NCI-H446 (cell line): ENCODE measurements at regions not wholly inside any gene's neighbourhood (a gene's known extent, or its start where the extent isn't known, plus 50 kb on each side); places are given as distances from the start of the nearest gene placed in this dataset.
"Not testable (repeated sequence)": the region's sequence is repeated elsewhere in the genome, so short reads cannot be mapped to it uniquely, and the experiment has no call there.

Source experiments
- DNase-seq, 2 experiments: peaks; one replicate each; lab custom pipeline; 2025; lab: John Stamatoyannopoulos, UW

DNA sequence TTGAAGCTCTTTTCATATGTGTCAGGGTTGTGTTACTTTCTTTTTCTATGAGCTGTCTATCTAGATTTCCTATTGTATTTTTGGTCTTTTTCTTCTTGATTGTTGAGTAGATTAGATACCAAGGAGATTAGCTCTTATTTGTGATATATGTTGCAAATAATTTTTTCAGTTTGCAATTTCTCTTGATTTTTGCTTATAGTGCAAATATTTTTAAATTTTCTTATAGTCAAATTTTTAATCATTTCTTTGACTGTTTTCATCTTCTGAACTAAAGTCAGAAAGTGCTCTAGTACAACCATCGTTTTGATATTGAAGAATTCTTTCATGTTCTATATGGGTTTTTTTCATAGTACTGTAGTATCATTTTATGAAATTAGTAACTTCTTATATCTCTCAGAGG is 193.7 kb downstream of the OSTF1 start:
- DNase-seq = no peak

DNA sequence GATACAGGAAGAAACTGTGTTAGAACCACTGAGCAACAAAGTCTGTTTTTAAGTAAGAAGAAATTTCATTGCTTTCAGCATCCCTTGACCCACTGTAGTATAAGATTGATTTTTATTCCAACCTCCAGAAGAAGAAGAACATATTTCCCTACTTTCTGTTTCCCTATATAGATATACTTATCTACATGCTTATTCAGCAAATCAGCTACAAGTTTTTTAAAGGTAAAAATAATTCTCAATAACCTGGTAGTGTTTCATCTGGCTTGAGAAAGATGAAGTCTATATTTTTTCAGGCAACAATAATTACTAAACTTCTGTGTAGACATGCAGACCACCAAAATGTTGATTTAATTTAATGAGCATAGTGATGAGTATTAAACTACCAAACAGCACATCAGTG is 201.0 kb downstream of the OSTF1 start:
- no peak for DNase-seq

DNA sequence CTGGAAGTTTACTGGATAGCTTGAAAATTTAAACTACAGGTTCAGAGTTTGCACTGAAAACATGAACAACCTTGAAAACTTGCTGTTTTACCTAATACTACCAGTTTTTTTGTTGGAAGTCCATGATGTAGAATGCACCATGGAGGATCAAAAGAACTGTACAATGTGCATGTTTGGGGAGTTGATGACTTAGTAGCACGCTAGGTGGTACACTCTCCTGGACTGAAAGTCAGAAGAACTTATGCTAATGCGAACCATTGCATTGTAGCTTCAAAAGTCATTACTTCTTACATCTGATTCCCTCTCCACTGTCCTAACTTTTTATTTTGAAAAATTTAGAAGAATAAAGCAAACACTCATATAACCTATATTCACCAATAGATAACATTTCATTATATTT is 211.0 kb downstream of the OSTF1 start:
- DNase-seq = no peak

DNA sequence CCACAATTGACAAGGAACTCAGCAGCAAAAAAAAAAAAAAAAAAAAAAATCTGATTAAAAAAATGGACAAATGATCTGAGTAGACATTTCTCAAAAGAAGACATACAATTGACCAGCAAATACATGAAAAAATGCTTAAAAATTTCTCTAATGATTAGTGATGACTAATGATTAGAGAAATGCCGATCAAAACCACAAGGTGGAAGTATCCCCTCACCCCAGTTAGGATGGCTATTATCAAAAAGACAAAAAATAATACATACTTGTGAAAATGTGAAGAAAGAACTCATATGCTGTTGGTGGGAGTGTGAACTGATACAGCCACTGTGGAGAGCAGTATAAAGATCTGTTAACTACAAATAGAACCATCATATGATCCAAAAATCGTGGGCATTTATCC is 245.3 kb downstream of the OSTF1 start:
- no peak for DNase-seq

DNA sequence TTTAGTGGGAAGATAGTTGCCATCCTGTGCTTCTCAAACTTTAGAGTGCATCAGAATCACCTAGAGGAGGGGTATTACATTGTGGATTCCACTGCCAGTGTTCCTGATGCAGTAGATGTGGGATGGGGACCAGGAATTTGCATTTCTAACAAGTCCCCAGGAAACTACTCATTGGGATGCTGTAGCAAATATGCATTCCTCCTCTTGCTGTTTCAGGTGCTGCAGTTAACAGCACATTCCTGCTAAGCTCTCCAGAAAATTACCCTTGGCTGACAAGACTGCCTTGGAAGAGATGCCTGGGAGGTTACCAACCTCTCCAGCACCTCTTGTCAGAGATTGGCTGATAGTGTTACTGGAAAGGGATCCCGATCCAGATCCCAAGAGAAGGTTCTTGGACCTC is 270.5 kb downstream of the OSTF1 start:
- no peak for DNase-seq

DNA sequence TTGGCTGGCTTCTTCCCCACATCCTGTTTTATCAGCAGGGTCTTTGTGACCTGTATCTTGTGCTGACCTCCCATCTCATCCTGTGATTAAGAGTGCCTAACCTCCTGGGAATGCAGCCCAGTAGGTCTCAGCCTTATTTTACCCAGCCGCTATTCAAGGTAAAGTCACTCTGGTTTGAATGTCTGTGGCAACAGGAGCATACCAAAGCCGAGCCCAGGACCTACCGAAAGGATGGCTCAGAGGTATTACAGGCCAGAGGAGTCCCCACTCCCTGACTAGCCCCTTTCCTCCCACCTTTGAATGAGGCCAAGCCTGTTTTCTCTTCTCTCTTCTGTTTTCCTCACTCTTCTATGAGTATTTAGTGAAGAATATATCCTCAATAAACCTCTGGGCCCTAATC is 271.3 kb downstream of the OSTF1 start:
- no peak for DNase-seq

DNA sequence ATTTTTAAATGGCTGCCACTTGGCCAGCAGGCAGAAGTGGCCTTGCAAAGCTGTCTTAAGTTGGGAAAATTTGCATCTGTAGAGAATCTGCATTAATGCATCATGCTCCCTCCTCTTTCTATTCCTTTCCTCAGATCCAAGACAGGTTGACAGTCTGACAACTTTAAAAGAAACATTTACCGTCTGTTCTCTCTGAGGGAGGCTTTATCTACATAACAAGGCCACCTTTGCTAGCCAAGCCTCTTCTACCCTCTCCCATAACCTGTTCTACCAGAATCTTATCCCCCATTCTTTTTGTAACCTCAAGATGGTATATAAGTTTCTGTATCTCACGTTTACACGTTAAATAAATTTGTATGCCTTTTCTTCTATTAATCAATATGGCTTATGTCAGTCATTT is 271.9 kb downstream of the OSTF1 start:
- no peak for DNase-seq

DNA sequence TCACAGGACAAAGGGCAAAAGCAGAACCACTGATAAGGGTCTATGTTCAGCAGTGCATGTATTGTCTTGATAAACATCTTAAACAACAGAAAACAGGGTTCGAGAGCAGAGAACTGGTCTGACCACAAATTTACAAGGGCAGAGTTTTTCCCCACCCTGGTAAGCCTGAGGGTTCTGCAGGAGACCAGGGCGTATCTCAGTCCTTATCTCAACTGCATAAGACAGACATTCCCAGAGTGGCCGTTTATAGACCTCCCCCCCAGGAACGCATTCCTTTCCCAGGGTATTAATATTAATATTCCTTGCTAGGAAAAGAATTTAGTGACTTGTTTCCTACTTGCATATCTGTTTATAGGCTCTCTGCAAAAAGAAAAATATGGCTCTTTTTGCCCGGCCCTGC is 274.1 kb downstream of the OSTF1 start:
- not testable (repeated sequence) for DNase-seq

DNA sequence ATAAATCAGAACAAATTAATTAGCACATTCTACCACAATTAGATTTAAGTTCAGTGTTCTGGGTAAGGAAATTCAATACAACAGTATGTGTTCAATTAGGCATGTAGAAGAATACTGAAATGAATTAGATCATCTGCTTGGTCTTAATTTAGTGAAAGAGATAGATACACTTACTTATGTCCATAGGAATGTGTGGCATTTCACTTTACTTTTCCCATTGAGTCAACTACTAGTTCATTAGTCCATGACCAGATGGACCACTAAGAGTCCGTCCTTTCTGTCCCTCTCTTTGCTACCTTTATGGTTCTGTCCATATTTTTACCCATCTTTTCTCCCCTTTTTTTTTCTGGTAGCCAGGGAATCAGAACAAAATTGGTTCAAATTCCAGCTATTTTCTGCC is 276.9 kb downstream of the OSTF1 start:
- DNase-seq = no peak

DNA sequence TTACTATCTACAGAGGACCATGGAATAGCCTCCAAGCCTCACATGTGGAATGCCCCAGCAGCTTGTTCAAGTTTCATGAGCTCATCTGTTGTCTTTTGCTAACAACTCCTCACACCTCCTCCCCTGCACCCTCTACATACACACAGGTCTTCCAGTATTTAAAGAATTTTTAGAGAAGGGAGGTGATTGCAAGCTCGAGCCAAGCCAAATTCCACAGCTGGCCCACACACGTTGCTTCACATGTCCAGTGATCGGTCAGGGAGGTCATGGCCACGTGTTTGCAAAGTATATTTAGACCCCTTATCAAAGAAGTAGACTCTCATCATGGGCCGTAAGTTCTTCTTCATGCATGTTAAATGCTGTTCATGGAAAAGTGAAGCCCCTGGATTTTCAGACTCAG is 281.7 kb downstream of the OSTF1 start:
- DNase-seq = no peak

DNA sequence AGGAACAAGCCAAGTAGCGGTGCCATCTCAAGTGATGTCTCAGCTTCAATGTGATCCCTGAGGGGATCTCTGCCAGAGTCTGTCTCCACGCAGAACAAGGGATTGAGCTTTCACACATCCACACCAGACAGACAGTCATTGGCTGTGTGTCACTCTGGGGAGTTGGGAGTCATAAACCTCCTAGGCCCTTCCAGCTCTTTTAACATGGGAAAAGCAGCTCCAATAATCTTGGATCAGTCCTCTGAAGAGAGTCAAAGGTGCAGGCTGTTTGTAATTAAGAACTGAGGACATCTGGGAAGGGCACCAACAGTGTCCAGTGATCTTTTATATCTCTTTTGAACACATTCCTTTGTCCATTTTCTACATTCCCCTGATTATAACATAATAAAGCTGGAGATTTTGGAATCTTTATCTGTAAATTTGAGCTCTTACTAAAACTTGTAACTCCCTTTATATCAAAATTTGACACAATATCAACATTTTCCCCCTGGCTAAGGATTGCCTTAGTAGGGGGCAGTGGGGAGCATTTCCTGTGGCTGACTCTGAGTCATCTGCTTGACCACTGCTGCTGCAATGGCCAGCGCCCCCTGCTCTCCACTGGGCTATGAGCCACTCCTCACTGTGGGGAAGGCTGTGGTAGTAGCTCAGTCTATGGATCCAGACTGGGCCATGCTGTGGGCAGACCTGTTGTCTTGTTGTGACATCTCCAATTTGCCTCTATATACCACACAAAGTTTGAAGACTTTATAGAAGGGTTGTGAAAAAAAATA is 284.4 kb downstream of the OSTF1 start:
- DNase-seq = no peak

DNA sequence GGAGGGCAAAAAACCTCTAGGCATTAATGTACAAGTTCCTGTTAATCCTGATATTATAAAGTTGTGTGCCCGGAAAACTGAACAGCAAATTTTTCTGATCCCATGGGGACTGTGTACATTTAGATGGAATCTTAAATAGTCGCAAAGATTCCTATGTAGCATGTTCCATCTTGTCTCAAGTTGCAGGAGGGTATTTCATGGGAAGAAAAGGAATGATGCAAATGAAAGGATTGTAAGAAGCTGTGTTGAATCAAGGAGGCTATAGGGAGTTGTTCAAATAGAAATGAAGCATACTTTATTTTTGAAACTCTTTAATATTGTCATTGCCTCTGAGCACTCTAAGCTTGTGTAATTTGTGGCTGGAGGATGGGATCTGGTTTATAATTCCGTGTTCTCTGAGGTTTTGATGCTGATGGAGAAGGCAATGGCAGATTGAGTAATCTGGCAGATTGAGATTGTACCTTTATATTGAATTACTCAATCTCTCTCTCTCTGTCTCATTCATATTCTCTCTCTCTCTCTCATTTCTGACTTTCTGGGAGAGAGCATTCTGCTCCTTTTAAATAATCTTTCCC is 288.5 kb downstream of the OSTF1 start:
- DNase-seq = no peak

DNA sequence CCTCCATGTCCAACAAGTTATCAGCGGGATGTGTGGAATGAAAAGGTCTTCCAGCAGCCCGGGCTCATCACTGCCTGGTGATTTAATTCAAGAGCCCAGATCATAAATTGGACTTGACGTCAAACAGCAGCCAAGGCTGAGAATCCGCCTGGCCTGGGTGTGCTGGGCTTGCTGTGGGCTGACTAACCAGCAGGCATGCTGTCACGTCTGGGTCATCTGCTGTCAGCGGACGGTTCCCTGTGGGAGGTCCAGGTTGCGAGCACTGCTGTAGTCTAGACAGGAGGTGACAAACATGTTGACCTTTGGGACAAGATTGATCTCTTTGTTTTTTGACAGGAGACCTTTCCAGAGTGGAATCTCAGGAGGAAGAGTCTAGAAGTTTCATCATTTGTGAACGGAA is 289.7 kb downstream of the OSTF1 start:
- DNase-seq = no peak

DNA sequence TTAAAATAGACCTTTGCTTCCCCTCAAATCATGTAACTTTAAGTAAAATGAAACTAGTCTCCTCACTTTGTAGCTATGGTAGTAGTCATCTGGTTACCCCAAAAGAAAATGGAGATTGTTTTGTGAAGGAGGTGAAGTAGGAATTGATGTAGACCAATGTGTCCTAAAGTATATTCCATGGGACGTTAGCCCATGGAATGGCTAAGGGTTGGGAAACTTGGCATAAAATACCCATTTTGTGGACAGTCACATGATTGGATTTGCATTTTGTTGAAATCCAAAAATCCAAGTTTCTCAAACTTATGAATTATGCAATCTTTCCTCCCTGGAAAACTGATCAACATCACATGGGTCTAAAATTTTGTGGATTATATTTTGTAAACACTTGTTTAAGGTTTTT is 290.6 kb downstream of the OSTF1 start:
- DNase-seq = no peak

DNA sequence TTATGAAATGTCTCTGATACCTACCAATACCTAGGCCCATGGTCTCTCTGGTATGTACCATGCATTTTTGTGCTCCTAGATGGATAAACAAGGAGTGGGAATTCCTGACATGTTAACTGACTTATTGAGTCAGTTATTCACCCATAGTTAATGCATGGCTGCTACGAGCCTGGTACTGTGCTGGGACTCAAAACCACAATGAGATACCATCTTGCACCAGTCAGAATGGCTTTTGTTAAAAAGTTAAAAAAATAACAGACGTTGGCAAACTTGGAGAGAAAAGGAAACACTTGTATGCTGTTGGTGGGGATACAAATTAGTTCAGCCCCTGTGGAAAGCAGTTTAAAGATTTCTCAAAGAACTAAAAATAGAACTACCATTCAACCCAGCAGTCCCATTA is 293.8 kb downstream of the OSTF1 start:
- no peak for DNase-seq

DNA sequence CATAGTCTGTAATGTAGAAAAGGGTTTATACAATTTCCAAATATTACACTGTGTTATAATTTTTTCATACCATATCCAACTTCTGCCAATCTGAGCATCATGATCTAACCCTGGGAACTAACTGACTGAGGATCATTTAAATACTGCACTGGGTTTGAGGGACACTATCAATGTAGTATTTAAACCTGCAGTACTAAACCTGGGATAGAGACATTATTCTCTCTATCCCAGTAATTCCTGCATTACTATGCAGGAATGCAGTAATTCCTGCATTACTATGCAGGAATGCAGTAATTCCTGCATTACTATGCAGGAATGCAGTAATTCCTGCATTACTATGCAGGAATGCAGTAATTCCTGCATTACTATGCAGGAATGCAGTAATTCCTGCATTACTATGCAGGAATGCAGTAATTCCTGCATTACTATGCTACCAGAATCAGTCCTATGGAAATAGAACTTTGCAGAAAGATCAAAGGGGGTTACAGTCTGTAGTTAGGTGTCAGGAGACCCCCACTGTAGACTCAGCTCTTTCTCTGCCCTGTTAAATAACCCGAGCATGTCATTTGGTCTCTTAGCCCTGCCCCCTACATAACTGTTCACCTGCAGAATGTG is 295.2 kb downstream of the OSTF1 start:
- not testable (repeated sequence) for DNase-seq

DNA sequence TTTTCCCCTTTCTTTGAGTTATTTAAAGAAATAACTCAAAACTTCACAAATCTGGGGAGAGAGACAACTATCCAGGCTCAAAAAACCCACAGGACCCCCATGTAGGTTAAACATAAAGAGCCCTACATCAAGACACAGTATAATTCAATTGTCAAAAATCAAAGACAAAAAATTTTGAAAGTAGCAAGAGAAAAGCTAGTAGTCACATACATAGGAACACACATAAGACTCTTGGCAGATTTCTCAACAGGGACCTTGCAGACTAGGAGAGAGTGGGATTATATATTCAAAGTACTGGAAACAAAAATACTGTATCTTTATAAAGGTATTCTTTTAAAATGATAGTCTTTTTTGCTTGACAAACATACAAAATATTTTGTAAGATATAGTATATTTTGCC is 296.9 kb downstream of the OSTF1 start:
- no peak for DNase-seq

DNA sequence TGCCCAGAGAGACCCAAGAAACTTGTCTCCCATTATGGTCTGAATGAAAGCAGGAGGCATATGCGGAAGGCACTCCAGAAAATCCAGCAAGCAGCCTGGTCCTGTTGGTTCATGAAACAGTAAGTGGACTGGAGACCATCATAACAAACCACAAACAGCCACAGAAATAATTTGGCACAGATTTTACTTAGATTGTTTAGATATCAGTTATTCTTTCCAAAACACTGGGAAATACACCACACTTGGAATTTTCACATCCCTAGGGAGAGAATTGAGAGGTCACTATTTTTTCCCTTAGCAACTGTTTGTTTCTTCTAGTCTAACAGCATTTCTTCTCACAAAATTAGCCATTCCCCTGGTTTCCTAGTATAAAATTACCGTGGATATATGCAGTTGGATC is 300.8 kb downstream of the OSTF1 start:
- no peak for DNase-seq

DNA sequence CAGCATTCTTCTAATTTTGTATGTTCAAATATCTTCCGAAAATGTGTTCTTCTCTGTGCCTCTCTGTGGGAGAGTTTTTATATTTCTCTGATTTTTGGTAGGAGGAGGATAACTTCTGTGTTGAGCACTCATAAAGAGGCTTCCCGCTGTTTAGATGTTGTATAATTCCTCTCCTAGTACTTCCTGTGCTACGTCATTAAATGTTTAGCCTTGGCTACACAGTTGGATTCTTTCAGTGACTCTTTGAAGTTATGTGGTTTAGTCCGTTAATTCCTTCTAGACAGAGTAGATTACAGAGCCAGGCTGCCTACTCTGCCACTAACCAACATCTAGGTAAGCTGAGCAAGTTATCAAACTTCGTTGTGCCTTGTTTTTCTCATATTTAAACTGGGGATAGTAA is 302.6 kb downstream of the OSTF1 start:
- no peak for DNase-seq

DNA sequence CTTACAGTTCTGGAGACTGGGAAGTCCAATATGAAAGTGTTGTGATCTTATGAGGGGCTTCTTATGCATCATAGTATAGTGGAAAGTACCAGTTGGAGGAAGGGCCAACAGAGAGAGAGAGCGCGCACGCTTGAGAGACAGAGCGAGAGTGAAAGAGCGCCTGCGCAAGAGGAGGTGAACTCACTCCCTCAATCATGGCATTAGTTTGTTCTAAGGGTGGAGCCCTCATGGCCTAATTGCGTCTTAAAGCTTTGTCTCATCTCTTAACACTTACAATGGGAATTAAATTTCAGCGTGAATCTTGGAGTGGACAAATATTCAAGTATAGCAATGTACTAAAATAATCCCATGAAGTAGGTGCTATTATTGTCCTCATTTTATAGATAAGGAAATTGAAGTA is 303.2 kb downstream of the OSTF1 start:
- no peak for DNase-seq

DNA sequence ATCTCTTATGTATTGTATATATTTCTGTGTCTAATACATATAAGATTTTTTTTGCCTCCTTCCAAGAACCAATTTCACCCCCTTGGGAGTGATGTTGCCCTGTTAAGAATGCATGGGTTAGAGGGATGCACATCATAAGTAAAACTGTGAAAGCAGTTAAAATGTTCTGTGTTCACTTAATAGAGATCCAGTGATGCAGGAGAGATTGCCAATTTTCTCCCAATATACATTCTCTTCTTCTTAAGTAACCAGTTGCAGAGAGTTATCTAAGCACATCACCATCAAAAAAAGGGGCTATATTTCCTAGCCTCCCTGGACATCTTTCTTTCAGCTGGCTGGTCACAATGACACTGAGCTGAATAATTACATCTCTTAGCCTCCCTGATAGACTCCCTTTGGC is 307.0 kb downstream of the OSTF1 start:
- DNase-seq = no peak

DNA sequence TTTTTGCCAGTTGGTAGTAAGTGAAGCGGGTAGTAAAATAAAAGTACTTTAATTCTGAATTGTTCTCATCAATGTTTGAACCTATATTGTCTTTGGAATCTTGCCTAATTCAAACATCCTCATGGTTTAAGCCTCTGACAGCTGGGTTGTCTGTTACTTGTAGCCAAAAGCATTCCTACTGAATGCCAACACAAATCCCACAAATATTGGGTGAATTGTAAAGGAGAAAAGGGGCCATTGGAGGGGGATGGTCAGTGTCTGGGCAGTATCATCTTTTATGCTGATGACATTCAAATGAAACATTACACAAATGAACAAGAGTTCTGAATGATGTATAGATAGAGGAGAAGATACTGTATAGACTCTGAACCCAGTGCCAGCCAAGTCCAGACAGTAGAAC is 309.5 kb downstream of the OSTF1 start:
- no peak for DNase-seq

DNA sequence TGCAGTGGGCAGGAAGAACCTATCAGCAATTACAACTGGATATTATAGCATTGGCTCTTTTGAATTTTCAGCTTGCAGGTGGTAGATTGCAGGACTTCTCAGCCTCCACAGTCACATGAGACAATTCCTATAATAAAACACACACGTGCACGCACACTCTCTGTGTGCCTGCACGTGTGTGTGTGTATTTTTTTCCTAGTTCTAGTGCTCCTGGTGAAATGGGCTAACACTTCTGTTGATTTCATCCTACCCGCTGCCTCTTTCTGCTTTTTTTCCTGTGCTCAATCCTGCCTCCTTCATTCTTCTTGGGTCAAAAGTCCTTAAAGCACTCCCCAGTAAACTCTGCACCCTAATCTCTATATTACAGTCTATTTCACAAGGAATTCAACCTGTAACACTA is 320.1 kb downstream of the OSTF1 start:
- DNase-seq = no peak

DNA sequence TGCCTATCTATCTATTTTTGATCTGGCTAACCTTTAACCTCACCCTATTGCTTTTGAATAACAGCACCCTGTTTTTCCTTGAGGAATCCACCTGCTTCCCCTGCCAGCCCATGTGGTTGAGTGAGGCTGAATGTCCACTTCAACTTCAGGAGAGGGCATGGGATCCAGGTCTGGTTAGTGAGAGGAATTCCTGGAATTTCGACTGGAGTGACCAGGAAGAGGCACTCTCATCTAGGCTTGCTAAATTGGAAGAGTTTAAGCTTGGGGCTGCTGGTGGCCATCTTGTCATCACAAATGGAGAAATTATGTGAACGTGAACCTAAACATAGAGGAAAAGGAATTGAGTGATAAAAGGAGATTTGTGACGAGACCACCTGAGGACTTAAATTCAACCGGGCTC is 322.1 kb downstream of the OSTF1 start:
- DNase-seq = no peak
